ENCODE measurements at regions not wholly inside any gene's neighbourhood (a gene's known extent, or its start where the extent isn't known, plus 50 kb on each side); places are given as distances from the start of the nearest gene placed in this dataset.
A peak's percentile ranks its signal among the peaks of the same experiment; 100 is the strongest.
"Not testable (repeated sequence)": the region's sequence is repeated elsewhere in the genome, so short reads cannot be mapped to it uniquely, and the experiment has no call there.

DNA sequence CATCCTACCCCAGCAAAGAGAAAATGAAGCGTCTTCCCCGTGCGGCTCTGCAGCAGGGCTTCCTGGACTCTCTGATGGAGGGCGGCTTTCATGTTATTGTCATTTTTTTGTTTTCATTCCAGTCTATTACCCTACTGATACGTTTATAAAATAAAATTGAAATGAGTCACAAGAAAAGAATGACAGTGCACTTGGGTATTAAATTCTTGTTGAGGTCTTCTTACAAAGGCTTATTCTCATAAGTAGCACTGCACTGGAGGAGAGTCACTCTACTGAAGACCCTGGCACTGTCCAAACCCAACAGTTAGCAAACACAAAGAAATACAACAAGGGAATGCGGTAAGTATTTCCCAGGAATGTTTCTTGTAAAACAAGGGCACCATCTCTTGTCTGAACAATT is 379.3 kb downstream of the MAFB start:
- DNase-seq: no peak

DNA sequence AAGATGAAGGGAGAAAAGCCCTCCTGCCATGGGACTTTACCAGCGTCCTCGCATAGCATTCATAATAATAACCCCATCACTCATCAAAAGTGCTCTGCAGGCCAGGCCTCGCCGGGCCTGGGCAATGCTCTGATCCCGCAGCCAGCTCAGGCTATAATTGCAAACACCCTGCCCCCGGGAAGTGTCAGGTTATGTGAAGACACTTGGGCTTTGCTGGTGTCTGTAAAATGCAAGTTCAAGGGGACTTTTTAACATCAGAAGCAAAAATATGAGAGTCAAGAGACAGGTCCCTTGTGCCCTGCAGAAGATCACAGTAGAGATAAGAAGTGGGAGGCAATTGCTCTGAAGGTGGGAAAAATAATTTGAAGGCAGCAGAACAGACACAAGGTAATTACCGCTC is 381.0 kb downstream of the MAFB start:
- DNase-seq: no peak

DNA sequence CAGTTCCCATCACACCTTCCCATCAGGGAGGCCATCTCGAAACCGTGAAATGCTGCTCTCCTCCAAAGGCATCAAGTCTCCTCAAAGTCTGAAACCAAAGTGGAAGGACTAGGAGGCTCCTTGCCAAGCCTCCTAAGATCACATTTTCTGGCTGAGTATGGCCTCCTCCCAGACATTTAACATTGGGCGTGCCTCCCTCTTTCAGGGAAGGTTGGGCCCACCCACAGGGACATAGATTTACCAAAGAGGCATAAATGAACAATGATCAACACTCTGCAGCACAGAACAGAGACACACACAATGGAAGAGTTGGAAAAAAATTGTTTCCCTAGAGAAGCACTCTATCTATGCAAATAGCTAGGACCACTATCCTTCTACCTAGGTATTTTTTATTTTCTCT is 381.8 kb downstream of the MAFB start:
- DNase-seq: no peak

DNA sequence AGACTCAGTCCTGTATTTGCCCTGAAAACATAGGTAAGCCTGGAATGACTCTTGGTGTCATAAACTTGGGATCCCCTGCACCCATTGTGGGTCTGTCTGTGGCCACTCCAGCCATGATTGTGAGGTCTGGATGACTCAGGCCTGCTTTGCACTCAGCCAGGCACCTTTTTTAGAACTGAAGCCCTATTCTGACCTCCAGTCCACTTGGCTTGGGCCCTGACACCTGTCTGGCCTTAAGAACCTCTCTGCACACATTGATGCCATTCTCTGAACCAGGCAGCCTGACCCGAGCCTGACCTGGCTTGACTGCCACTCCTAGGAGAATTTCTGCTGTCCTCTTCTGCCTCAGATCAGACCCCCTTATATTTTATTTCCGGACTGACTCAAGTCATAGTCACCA is 383.7 kb downstream of the MAFB start:
- no peak for DNase-seq

DNA sequence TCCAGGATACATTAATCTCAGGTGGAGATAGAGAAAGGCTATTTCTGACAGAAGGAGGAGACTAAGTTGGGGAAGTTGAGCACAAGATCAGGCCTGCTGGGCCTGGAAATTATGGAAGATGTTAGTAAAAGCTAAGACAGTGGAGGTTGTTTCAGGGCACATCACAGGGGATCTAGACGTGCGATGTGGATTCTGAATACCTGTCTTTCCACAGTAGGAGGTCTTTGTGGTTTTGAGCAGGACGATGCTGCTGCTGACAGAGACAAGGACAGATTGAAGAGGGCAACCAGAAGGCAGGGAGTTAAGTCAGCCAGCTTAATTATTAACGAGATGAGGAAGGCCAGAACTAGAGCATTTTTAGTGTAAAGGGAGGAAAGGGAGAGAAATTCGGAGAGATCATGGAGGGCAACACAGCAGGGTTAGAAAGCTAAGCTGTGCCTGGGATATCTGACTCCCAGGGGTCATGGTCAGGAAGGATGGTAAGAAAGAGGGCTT is 384.9 kb downstream of the MAFB start:
- no peak for DNase-seq

DNA sequence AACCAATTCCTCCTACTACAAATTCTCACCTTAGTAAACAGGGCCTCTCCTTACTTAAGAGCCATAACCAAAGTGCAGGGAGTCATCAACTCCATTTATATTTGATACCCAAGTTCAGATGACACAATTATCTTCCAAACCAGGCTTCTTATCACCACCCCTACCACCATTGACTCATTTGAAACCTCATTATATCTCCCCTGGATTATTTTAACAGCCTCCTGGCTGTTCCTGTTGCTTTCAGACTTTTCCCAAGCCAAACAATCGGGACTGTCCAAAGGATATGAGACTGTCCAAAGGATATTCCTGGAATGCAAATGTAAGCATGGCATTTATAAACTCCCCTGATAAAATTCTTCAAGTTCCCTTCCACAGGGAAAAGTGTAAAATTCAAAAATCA is 394.3 kb downstream of the MAFB start:
- DNase-seq: no peak

DNA sequence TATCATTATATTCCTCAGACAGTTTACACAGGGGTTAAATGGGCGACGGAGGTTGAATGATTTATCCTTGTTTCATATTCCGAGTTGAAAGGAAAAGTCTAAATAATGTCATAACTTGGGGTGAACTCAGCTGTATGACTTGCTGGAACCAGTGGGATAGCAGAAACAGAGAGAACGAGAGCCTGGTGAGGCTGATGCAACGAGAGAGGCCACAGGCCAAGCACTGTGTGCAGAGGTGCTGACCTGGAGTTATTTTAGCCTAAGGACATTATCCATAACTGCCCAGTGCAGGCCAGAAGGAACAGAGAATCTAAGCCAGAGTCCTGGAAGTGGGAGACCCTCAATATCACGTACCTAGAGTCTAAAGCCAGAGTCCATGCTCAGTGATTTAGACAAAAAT is 394.9 kb downstream of the MAFB start:
- DNase-seq: no peak

DNA sequence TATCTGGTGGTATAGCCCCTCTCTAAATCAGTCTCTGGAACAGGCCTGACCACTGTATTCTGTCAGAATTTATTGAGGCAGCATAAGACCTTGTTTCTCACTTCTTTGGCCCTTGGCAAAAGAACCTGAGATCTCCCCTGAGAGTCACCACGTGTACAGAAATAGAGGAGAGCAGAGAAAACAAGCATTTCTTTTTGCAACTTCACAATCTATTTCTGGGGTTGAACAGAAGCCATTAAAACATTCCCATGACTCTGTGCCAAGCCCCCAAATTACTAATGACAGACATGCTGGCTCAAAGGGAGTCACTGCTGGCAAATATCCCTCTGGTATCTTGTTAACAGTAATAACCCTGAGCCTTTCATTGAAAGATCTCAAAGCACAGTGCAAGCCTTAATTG is 395.3 kb downstream of the MAFB start:
- peak; percentile 86 for DNase-seq

DNA sequence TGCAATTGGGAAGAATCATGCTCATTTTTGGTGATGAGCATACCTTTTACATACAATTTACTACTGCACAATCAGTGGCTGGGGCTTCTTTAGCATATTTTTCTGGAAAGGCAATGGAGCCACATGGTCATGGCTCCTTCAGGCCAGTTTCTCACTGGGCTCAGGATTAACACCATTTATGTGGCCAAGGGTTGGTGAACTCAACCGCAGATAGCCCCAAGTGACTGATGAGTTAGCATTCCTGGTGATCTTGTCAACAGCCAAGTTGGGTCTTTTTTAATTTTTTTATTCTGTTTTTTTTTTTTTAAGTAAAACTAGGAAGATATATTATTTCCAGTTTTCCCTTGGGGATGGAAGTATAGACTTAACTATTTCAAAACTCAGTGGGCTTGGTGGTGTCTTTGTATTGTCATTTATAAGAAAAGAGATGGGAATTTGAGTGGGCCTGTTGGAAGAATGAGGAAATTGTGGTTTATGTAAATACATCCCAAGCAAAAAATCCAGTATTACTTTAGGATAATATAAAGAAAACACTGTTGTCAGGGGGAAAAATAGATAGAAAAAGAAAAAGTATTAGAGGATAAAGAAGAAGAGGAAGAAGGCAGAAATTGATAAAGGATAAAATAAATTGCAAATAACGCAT is 397.4 kb downstream of the MAFB start:
- DNase-seq: no peak

DNA sequence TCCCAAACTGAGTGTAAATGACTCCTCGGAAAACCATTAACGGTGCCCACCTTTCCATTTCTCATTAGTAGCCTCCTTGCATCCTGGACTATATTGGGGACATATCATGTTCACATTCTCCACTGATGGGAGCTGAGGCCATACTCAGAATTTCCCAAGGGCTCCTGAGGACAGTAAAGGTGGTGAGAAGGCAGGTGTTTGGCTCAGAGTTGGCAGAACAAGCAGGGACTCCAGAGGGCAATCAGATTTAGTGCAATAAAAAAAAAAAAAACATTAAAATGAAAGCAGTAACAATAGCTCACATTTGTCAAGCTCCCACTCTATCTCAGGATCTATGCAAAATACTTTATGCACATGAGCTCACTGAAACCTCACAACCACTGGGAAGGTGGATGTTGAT is 401.4 kb downstream of the MAFB start:
- no peak for DNase-seq

DNA sequence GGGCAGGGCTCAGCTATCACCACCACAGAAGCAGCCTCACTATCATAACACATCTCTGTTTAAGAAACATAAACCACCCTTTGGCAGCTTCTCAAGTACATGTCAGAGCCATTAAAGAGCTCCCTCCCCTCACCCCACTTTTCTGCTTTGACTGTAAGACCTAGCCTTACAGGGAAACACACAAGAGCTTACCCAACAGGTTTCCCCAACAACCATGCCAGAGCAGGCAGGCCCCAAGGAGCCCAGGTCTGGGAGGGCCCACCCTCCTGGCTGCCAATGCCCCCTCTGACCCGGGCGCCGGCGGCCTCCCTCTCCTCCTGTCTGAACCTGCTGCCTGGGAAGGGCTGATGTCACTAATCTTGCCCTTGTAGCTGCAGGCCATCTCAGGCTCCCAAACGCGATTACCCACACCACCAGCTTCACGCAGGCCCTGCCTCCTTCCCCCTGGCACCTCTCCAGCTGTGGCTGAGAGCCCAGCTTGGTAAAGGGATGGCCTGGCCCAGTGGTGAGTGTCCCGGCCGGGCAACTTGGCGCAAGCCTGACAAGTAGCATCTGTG is 402.0 kb downstream of the MAFB start:
- no peak for DNase-seq

DNA sequence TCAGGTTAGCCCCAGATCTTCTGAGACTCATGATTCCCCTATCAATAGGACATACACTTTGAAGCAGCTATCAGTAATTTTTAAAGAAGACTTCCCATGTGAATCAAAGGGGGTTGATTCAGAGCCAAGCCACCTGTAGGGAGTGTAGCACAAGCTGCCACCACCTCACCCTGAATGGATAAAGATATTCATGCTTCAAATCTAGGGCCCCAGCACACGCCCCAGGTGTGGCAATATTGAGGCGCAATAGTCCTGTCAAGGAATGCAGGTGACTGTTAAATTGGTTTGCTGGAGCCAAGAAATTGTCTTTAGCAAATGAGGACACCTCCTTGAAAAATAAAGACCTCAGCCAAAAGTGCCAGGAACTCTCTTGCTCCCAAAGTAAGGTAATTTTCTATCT is 404.4 kb downstream of the MAFB start:
- DNase-seq: no peak

DNA sequence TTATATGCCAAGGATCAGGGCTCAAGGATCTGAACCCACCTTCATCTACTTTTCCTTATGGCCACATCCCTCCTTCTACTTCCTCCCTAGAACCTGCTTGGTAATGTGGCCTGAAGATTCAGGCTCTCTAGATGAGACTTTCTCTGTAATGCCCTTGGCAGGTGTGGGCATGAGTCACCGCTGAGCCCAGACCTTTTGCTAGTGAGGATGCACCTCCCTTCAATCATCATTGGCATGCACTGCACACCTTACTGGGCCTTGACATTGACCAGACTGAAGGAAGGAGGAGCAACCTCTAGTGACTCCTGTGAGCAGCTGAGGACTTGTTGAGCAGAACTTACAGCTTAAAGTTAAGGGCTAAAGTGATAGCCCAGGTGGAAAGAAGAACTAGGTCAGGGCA is 405.3 kb downstream of the MAFB start:
- no peak for DNase-seq

DNA sequence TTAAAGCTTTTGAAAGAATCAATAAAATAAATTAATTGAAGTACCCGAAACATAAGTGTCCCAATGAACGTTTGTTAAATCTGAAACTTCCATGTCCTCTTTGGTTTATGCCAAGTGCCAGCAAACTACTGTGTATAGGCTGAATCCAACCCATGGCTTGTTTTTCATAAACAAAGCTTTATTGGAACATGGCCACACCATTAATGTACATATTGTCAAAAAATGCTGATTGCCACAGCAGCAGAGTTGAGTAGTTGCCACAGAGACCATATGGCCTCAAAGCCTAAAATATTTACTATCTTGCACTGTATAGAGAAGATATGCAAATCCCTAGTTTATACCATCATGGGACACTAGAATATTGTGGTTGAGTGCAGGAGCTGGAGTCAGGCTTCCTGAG is 406.1 kb downstream of the MAFB start:
- DNase-seq: no peak

DNA sequence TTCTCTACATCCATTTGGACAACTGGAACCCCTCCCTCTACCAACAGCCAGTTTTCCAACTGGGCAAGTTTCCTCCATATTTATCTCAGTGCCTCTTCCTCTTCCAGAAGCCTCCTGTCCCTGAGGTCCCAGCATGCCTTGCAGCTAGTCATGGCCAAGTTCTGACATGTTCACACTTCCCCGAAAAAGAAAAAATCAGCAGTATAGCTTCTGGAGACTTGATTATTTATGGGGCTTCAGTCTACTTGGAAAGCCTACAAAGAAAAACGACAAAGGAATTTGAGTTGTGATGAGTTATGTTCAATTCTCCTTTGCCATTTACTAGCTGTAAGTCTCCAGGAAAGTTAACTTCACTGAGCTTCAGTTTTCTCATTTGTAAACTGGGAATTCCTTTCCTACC is 406.5 kb downstream of the MAFB start:
- no peak for DNase-seq

DNA sequence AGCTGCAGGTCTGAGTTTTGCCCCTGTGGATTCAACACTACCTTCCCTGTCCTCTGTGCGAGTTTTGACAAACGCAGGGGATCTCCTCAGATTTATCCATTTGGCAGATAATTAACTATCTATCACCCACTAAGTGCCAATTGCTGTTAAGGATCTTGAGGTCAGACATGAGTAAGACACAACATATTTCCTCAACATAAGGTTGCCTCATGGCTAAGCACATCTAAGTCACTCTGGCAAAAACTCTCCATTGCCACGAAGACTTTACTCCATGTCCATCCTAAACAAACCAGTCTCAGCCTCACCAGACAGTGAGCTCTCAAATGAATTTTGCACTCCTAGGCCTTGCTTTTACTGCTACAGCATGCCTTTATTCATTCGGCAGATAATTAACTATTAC is 408.4 kb downstream of the MAFB start:
- DNase-seq: no peak

DNA sequence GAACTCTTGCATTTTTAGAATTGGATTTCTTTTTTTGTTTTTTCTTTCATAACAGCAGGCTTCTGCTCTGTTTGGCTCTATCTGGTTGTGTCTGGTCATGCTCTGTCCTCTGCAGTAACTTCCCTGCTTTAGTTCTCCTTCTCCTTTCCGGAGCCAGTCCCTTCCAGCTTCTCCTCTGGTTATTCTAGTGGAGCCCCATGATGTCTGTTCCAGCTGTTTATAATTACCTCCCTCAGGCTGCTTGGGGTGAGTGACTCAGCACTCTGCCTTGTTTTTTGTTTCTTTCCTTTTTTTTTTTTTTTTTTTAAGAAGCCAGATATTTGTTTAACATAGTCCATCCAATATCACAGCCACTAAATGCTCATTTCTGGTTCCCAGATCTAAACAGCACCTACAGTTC is 409.6 kb downstream of the MAFB start:
- no peak for DNase-seq

DNA sequence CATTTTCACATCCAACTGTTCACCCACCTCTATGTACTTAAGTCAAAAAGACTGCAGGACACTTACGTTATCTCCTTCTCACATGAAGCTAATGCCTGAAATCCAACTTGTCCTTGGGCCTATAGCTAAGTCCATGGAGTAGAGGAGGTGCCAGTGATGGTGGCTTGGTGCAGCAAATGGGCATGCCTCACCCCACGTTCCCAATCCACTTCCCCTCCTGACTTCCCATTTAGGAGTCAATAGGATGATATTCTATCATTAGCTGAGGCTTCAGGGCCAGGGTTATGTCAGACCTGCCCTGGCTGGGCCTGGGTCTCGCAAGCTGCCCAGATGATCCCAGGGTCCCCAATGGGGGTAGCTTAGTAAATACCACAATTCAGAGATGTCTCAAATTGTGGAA is 410.4 kb downstream of the MAFB start:
- DNase-seq: no peak

DNA sequence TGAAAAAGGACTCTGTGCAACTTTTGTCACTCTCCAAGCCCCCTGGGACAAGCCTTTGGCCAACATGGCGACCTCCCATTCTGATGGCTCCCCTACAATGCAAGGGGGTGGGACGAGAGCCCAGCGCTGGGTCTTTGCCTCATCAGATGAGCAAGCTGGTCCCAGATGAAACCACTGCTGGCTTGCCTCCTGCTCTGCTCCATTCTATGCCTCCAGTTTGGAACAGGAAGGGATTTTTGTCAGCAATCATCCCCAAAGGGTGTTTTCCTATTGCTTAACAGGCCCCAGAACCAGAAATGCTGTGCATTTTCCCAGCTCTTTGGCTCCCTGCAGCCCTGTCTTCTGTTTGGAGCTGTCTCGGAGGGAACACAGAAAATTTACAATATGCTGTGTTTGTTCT is 412.7 kb downstream of the MAFB start:
- no peak for DNase-seq

DNA sequence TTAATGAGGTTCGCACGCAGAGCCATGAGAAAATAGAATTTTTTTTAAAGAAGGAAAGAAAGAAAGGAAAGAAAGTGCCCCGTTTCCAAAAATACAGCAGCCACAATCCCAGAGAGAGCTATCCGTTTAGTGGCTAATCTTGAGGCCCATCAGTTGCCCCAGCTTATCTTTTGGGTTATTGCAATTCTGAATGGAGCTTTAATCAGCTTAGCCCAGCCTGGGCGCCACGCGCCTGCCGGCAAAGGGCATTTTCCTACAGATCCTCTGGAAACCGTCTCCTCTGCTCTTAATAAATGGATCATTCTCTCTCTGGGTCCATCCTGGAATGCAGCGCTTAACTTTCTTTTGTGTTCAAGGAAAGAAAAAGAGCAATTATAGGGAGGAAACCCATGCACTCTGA is 413.3 kb downstream of the MAFB start:
- DNase-seq: no peak

DNA sequence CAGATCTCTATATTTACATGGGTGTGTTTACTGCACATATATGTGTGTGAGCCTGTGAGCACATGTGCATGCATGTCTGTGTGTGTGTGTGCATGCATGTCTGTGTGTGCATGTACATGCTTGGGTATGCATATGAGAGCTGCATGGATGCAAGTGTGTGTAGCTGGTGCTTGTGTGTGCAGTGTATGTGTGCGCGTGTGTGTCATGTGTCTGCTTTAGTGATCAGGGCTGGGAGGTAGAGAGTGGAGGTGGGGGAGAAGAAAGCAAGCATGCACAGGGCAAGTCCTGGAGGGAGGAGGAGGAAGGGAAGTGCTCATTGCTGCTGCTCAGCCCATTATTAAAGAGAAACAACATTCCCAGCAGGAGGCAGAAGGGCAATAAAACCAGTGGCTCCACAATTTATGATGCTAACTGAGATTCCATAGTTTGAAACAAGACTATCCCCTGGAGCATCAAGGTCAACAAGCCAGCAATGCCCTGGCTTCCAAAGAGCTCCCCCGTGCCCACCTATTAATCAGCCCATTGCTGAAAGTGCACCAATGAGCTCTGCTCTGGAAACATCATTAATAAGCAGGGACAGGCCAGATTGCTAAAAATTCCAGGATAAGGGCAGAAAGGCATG is 414.0 kb downstream of the MAFB start:
- DNase-seq: no peak

DNA sequence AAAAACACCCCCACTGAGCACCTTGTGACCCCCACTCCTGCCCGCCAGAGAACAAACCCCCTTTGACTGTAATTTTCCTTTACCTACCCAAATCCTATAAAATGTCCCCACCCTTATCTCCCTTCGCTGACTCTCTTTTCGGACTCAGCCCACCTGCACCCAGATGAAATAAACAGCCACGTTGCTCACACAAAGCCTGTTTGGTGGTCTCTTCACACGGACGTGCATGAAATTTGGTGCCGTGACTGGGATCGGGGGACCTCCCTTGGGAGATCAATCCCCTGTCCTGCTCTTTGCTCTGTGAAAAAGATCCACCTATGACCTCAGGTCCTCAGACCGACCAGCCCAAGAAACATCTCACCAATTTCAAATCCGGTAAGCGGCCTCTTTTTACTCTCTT is 419.8 kb downstream of the MAFB start:
- DNase-seq: not testable (repeated sequence)

DNA sequence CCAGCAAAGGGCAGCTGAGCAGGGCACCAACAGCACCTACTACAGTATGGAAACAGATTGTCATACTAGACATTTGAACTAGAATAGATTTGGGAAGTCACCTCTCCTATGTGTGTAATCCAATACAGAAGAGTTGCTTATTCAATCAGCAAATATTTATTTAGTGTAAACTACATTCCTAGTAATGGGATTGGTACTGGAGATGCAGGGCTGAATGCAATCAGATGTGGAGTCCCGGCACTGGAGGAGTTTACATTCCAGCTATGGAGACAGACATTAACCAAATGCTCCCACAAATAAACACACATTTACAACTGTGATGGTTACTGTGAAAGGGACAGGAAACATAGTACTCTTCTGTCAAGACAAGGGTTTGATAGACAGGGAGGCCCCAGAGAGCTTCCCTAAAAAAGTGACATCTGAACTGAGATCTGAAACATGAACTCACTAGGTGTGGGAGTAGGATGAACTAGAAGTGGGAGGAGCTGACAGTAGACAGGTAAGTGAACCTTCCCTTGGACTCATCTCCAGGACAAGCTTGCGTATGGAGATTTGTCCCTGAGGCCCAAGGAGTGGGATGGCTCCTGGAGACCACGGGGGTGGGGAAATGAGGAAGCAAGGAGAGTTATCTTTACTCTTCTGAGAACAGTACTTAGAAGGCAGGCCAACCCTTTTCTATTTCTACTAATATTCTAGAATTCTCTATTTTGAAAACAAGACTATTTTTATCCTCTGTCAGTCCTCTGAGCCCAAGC is 420.5 kb downstream of the MAFB start:
- no peak for DNase-seq

All from NCI-H1105 (cell line).